ENCODE measurements at regions not wholly inside any gene's neighbourhood (a gene's known extent, or its start where the extent isn't known, plus 50 kb on each side); places are given as distances from the start of the nearest gene placed in this dataset.

DNA sequence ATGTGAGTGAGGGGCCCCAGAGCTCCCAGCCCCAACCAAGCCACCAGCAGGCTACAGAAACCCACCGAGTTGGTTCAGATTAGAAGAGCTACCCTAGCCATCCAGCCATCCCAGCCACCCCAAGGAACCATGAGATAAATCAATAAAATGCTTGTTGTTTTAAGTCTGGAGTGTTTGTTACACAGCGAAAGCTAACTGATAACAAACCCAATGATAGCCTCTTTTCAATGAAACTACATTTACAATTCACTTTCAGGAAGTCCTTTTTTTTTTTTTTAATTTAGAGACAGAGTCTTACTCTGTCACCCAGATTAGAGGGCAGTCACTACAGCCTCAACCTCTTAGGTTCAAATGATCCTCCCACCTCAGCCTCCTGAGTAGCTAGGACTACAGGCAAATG lies 215.0 kb upstream of the ZFHX3 start:
- peaks cover 4% of the 10 kb centered on the region for H3K27me3 ChIP-seq
- DNase-seq (ENCODE audit: low spot score in 2 of 2) = no peak
- WGBS = 80% methylated on average over 2 of the region's 2 CpGs
- no peaks in the 10 kb centered on the region for H3K36me3 ChIP-seq
- no peaks in the 10 kb centered on the region for H3K9me3 ChIP-seq
- no peak overlapping the region for H3K4me3 ChIP-seq
- TF ChIP-seq EP300 (IDR thresholded peaks at IDR 0.05) = no peak
- no peak for TF ChIP-seq POLR2AphosphoS5 (IDR thresholded peaks at IDR 0.05)
- TF ChIP-seq, protein P1, sequence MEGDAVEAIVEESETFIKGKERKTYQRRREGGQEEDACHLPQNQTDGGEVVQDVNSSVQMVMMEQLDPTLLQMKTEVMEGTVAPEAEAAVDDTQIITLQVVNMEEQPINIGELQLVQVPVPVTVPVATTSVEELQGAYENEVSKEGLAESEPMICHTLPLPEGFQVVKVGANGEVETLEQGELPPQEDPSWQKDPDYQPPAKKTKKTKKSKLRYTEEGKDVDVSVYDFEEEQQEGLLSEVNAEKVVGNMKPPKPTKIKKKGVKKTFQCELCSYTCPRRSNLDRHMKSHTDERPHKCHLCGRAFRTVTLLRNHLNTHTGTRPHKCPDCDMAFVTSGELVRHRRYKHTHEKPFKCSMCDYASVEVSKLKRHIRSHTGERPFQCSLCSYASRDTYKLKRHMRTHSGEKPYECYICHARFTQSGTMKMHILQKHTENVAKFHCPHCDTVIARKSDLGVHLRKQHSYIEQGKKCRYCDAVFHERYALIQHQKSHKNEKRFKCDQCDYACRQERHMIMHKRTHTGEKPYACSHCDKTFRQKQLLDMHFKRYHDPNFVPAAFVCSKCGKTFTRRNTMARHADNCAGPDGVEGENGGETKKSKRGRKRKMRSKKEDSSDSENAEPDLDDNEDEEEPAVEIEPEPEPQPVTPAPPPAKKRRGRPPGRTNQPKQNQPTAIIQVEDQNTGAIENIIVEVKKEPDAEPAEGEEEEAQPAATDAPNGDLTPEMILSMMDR (IDR thresholded peaks at IDR 0.05) = no peak
- no peak for TF ChIP-seq POLR2A (IDR thresholded peaks at IDR 0.05)
- no peaks in the 10 kb centered on the region for H3K4me1 ChIP-seq
- no peak overlapping the region for H3K27ac ChIP-seq

DNA sequence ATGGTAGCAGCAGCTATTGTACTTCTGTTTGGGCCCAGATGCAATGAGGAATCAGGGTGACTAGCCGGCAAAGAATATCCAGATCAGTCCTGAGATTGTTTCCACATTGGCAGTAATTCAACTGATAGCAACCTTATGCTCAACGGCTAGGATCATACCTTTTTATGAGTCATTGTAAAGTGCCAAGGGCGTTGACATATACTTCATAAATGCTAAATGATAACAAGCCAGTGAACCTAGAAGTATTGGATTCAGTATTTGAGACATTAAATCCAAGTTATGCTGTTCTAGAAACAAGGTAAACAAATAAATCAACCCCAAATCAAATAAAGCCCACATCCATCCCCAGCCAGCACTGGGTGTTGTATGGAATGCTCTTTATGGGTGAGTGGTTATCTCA lies 207.1 kb upstream of the ZFHX3 start:
- TF ChIP-seq, protein P1 (IDR thresholded peaks at IDR 0.05) = no peak
- TF ChIP-seq POLR2AphosphoS5 (IDR thresholded peaks at IDR 0.05) (no peak), POLR2A (IDR thresholded peaks at IDR 0.05) (no peak), EP300 (IDR thresholded peaks at IDR 0.05) (no peak)
- Histone ChIP-seq H3K4me1 (no peaks in the 10 kb centered on the region), H3K9me3 (no peaks in the 10 kb centered on the region), H3K36me3 (no peaks in the 10 kb centered on the region), H3K4me3 (no peak overlapping the region), H3K27ac (no peak overlapping the region), H3K27me3 (peaks cover 3% of the 10 kb centered on the region)
- 14% methylated on average over 3 of the region's 3 CpGs for WGBS
- no peak for DNase-seq (ENCODE audit: low spot score in 2 of 2)

DNA sequence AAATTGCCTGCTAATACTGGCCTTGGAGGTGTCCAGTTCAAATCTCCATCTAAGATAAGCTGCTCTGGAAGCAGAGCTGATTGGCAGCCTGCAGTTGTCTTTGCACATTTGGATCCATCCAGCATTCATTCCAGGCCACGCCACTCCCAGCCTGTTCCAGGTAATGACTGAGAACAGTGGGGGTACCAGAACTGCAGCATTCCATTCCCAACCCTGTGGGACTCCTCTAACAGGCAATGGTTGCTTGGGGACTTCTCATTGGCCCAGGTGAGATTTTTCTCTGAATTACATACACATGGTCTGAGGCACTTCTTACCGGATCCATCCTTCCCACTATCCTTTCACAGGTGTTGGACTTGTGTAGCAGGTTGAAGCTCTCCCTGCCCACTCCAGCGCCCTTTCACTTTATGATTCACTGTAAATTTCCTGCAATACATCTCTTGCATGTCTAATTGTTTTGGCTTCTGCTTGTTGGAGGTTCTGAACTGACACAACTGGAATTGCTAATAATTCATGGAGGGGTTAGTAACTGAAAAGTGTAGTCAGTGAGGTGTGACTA lies 206.1 kb upstream of the ZFHX3 start:
- no peak for DNase-seq (ENCODE audit: low spot score in 2 of 2)
- 76% methylated on average over 3 of the region's 3 CpGs for WGBS
- Histone ChIP-seq H3K4me1 (no peaks in the 10 kb centered on the region), H3K4me3 (no peak overlapping the region), H3K36me3 (no peaks in the 10 kb centered on the region), H3K27me3 (peaks cover 3% of the 10 kb centered on the region), H3K27ac (no peak overlapping the region), H3K9me3 (no peaks in the 10 kb centered on the region)
- no peak for TF ChIP-seq POLR2A (IDR thresholded peaks at IDR 0.05)
- TF ChIP-seq EP300 (IDR thresholded peaks at IDR 0.05) = no peak
- TF ChIP-seq, protein P1 (IDR thresholded peaks at IDR 0.05) = no peak
- TF ChIP-seq POLR2AphosphoS5 (IDR thresholded peaks at IDR 0.05) = no peak

DNA sequence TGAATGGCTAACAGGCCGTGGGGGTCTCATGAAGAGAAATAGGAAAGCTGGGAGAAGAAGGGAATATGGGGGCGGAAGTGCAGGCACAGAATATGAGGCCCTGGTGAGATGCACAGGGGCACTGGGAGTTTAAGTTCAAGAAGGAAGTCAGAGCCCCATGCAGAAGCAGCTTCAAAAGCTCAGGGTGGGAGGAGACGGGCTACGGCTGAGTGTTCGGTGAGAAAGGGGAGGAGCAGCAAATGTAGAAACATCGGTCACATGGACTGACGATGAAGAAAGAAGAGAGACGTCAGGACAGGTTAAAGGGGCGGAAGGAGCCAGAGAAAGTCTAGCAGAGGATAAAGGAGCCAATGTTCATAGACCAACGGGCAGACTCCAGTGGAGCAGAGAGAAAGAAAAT lies 204.5 kb upstream of the ZFHX3 start:
- Histone ChIP-seq H3K27me3 (peaks cover 3% of the 10 kb centered on the region), H3K36me3 (no peaks in the 10 kb centered on the region), H3K4me1 (no peaks in the 10 kb centered on the region), H3K27ac (no peak overlapping the region), H3K9me3 (no peaks in the 10 kb centered on the region), H3K4me3 (no peak overlapping the region)
- WGBS = 67% methylated on average over 10 of the region's 10 CpGs
- DNase-seq (ENCODE audit: low spot score in 2 of 2) = no peak
- TF ChIP-seq EP300 (IDR thresholded peaks at IDR 0.05) = no peak
- no peak for TF ChIP-seq POLR2AphosphoS5 (IDR thresholded peaks at IDR 0.05)
- TF ChIP-seq POLR2A (IDR thresholded peaks at IDR 0.05) = no peak
- TF ChIP-seq, protein P1 (IDR thresholded peaks at IDR 0.05) = no peak

DNA sequence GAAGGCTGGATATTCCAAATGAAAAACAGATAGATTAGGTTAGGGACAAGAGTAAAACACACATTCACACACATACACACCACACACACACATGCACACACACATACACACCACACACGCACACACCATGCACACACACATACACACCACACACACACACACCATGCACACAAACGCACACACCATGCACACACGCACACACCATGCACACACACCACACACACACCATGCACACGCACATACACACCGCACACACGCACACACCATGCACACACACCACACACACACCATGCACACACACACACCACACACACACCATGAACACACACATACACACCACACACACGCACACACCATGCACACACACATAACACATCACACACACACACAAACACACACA lies 203.7 kb upstream of the ZFHX3 start:
- Histone ChIP-seq H3K36me3 (no peaks in the 10 kb centered on the region), H3K4me1 (no peaks in the 10 kb centered on the region), H3K4me3 (no peak overlapping the region), H3K27me3 (peaks cover 3% of the 10 kb centered on the region), H3K9me3 (no peaks in the 10 kb centered on the region), H3K27ac (no peak overlapping the region)
- TF ChIP-seq, protein P1 (IDR thresholded peaks at IDR 0.05) = no peak
- WGBS = 96% methylated on average over 7 of the region's 7 CpGs
- no peak for DNase-seq (ENCODE audit: low spot score in 2 of 2)

Data from suprapubic skin (tissue), 4 donors.